ENCODE measurements at regions not wholly inside any gene's neighbourhood (a gene's known extent, or its start where the extent isn't known, plus 50 kb on each side); places are given as distances from the start of the nearest gene placed in this dataset.

- DNase-seq (ENCODE audit: low spot score), result no peak
- no peaks in the 10 kb centered on the region for H3K9me3 Mint-ChIP-seq (ENCODE audit: unreplicated experiment)
- no peak overlapping the region for H3K4me3 Mint-ChIP-seq (ENCODE audit: unreplicated experiment)
These were observed 94.1 kb upstream of the WDR17 start for GRCh38 chr4:175971388-175972179.

GRCh38 chr4:175973027-175973923 lies 92.4 kb upstream of the WDR17 start:
- no peak overlapping the region for H3K4me3 Mint-ChIP-seq (ENCODE audit: unreplicated experiment)
- no peak for DNase-seq (ENCODE audit: low spot score)
- peaks cover 6% of the 10 kb centered on the region for H3K4me1 Mint-ChIP-seq (ENCODE audit: unreplicated experiment)
- H3K9me3 Mint-ChIP-seq (ENCODE audit: unreplicated experiment), result no peaks in the 10 kb centered on the region
- H3K27ac Mint-ChIP-seq (ENCODE audit: unreplicated experiment), result no peak overlapping the region
- no peaks in the 10 kb centered on the region for H3K36me3 Mint-ChIP-seq (ENCODE audit: low read depth, unreplicated experiment)
- H3K27me3 Mint-ChIP-seq (ENCODE audit: unreplicated experiment), result peaks cover 1% of the 10 kb centered on the region
- no peak for TF ChIP-seq CTCF (IDR thresholded peaks at IDR 0.05; ENCODE audit: unreplicated experiment)

More at GRCh38 chr4:175971388-175972179, 94.1 kb upstream of the WDR17 start:
- Mint-ChIP-seq H3K27me3 (ENCODE audit: unreplicated experiment) (no peaks in the 10 kb centered on the region), H3K4me1 (ENCODE audit: unreplicated experiment) (peaks cover 6% of the 10 kb centered on the region), H3K36me3 (ENCODE audit: low read depth, unreplicated experiment) (no peaks in the 10 kb centered on the region), H3K27ac (ENCODE audit: unreplicated experiment) (no peak overlapping the region)
- TF ChIP-seq CTCF (IDR thresholded peaks at IDR 0.05; ENCODE audit: unreplicated experiment), result no peak

- TF ChIP-seq CTCF (IDR thresholded peaks at IDR 0.05; ENCODE audit: unreplicated experiment), result no peak
- H3K4me3 Mint-ChIP-seq (ENCODE audit: unreplicated experiment), result no peak overlapping the region
- no peaks in the 10 kb centered on the region for H3K36me3 Mint-ChIP-seq (ENCODE audit: low read depth, unreplicated experiment)
- no peaks in the 10 kb centered on the region for H3K4me1 Mint-ChIP-seq (ENCODE audit: unreplicated experiment)
- H3K9me3 Mint-ChIP-seq (ENCODE audit: unreplicated experiment), result no peaks in the 10 kb centered on the region
- no peaks in the 10 kb centered on the region for H3K27me3 Mint-ChIP-seq (ENCODE audit: unreplicated experiment)
- no peak overlapping the region for H3K27ac Mint-ChIP-seq (ENCODE audit: unreplicated experiment)
- DNase-seq (ENCODE audit: low spot score), result no peak
These were observed 82.0 kb upstream of the WDR17 start for GRCh38 chr4:175983636-175984035.

GRCh38 chr4:175986668-175987067 lies 79.0 kb upstream of the WDR17 start:
- DNase-seq (ENCODE audit: low spot score), result no peak
- no peak for TF ChIP-seq CTCF (IDR thresholded peaks at IDR 0.05; ENCODE audit: unreplicated experiment)
- no peaks in the 10 kb centered on the region for H3K9me3 Mint-ChIP-seq (ENCODE audit: unreplicated experiment)
- no peaks in the 10 kb centered on the region for H3K36me3 Mint-ChIP-seq (ENCODE audit: low read depth, unreplicated experiment)
- no peak overlapping the region for H3K4me3 Mint-ChIP-seq (ENCODE audit: unreplicated experiment)
- H3K27me3 Mint-ChIP-seq (ENCODE audit: unreplicated experiment), result no peaks in the 10 kb centered on the region
- no peaks in the 10 kb centered on the region for H3K4me1 Mint-ChIP-seq (ENCODE audit: unreplicated experiment)
- H3K27ac Mint-ChIP-seq (ENCODE audit: unreplicated experiment), result no peak overlapping the region

Measured in endothelial cell (in vitro differentiated cells).